AG04450 (cell line): ENCODE measurements at regions not wholly inside any gene's neighbourhood (a gene's known extent, or its start where the extent isn't known, plus 50 kb on each side); places are given as distances from the start of the nearest gene placed in this dataset.

Experiments
- CTCF ChIA-PET: fragments of 300-600, 350-600 bp; formaldehyde crosslinking; extraction: SDS; loops from one replicate; lab custom pipeline; 2022; ENCODE audit warnings: antibody characterized with exemption, inconsistent platforms; lab: Charles Lee
- POLR2A ChIA-PET: fragments of 350-600 bp; formaldehyde crosslinking; extraction: SDS; loops from one replicate; lab custom pipeline; 2021; ENCODE audit warnings: antibody characterized with exemption, inconsistent platforms; lab: Yijun Ruan, JAX
- DNase-seq: peaks from one replicate; pipeline ENCODE4 v3.0.0-alpha.2; 2011; ENCODE audit warnings: low read depth, low spot score
- H3K27ac ChIP-seq: one replicate; pipeline ENCODE4 v1.5.1; 2012; ENCODE audit warnings: low read depth, low read length, control low read depth
- H3K27me3 ChIP-seq: one replicate; pipeline ENCODE4 v1.6.0; 2012; ENCODE audit warnings: low read length; ENCODE audit not compliant: control insufficient read depth, insufficient read depth
- H3K4me3 ChIP-seq: 2 replicates; pipeline ENCODE4 v1.5.1; 2011; ENCODE audit warnings: mild to moderate bottlenecking, low read depth, low read length, control low read depth
- H3K9me3 ChIP-seq: 2 replicates; pipeline ENCODE4 v1.5.1; 2012; ENCODE audit warnings: low read length; ENCODE audit not compliant: control insufficient read depth, insufficient read depth
- TF ChIP-seq, protein P1 (sequence below): IDR thresholded peaks from 2 replicates; pipeline ENCODE4 v1.5.1; 2011; ENCODE audit warnings: low read depth, low read length, control low read depth, inconsistent platforms

DNA sequence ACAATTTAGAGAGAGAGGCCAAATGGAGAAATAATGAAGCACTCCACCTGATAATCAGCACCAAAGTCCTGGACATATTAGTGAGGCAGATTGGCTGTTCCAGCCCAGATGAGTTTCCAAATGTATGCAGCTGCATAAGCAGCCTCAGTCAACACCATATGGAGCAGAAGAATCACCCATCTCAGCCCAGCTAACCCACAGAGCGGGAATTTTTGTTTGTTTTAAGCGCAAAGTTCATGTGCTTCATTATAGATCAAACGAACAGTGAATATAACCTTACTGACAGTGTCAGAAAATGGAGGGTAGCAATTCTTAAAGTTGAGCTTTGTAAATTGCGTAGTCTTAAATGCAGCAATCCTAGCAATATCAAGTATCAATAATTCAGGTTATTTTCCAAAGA lies 234.0 kb upstream of the CEP162 start:
- Histone ChIP-seq H3K27me3 (no peaks in the 10 kb centered on the region), H3K27ac (no peak overlapping the region), H3K4me3 (no peak overlapping the region), H3K9me3 (no peaks in the 10 kb centered on the region)
- ChIA-PET CTCF (no interaction called here), POLR2A (no interaction called here)
- no peak for DNase-seq
- TF ChIP-seq, protein P1, sequence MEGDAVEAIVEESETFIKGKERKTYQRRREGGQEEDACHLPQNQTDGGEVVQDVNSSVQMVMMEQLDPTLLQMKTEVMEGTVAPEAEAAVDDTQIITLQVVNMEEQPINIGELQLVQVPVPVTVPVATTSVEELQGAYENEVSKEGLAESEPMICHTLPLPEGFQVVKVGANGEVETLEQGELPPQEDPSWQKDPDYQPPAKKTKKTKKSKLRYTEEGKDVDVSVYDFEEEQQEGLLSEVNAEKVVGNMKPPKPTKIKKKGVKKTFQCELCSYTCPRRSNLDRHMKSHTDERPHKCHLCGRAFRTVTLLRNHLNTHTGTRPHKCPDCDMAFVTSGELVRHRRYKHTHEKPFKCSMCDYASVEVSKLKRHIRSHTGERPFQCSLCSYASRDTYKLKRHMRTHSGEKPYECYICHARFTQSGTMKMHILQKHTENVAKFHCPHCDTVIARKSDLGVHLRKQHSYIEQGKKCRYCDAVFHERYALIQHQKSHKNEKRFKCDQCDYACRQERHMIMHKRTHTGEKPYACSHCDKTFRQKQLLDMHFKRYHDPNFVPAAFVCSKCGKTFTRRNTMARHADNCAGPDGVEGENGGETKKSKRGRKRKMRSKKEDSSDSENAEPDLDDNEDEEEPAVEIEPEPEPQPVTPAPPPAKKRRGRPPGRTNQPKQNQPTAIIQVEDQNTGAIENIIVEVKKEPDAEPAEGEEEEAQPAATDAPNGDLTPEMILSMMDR = no peak

GRCh38 chr6:84460491-84460890 lies 233.0 kb upstream of the CEP162 start:
- no peaks in the 10 kb centered on the region for H3K27me3 ChIP-seq
- no peak for DNase-seq
- H3K4me3 ChIP-seq = no peak overlapping the region
- POLR2A ChIA-PET = no interaction called here
- TF ChIP-seq, protein P1 = no peak
- no peak overlapping the region for H3K27ac ChIP-seq
- CTCF ChIA-PET = no interaction called here
- no peaks in the 10 kb centered on the region for H3K9me3 ChIP-seq

- TF ChIP-seq, protein P1 = no peak
- ChIA-PET POLR2A (no interaction called here), CTCF (no interaction called here)
- Histone ChIP-seq H3K4me3 (no peak overlapping the region), H3K9me3 (no peaks in the 10 kb centered on the region), H3K27ac (no peak overlapping the region), H3K27me3 (no peaks in the 10 kb centered on the region)
- DNase-seq = no peak
Observed at GRCh38 chr6:84459401-84459800, 232.0 kb upstream of the CEP162 start.

- CTCF ChIA-PET = no interaction called here
- Histone ChIP-seq H3K4me3 (no peak overlapping the region), H3K27ac (no peak overlapping the region), H3K9me3 (no peaks in the 10 kb centered on the region), H3K27me3 (no peaks in the 10 kb centered on the region)
- DNase-seq = no peak
- TF ChIP-seq, protein P1 = no peak
- POLR2A ChIA-PET = no interaction called here
Observed at GRCh38 chr6:84458271-84458670, 230.8 kb upstream of the CEP162 start.

DNA sequence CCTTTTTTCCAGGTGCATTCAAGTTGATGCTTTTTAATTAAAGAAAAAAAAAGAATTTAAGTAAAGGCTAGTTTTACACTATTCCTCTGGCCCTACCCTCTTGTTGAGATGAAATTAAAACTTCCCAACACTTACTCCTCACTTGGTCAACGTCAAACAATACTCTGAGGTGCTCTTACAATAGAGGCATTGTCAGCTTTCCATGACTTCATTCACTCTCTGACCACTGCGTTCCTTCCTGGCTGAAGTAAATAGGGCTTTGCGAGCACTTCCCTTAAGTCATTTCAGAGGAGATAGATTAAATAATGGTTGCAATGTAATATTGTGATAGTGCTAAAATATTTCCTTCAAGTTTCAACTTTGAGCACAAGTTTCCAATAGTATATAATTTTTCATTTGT lies 229.8 kb upstream of the CEP162 start:
- TF ChIP-seq, protein P1 = no peak
- CTCF ChIA-PET = no interaction called here

More for the DNA sequence above, 229.8 kb upstream of the CEP162 start:
- Histone ChIP-seq H3K27ac (no peak overlapping the region), H3K27me3 (no peaks in the 10 kb centered on the region), H3K9me3 (no peaks in the 10 kb centered on the region), H3K4me3 (no peak overlapping the region)
- POLR2A ChIA-PET = no interaction called here
- DNase-seq = no peak
